HL-60 (cell line): ENCODE measurements at regions not wholly inside any gene's neighbourhood (a gene's known extent, or its start where the extent isn't known, plus 50 kb on each side); places are given as distances from the start of the nearest gene placed in this dataset.

Experiments used
- DNase-seq, 2 experiments: peaks; one replicate each; pipeline ENCODE4 v3.0.0-alpha.2; 2010 to 2020; ENCODE audit warnings: low read depth in 1 of 2, low spot score in 1 of 2
- H3K27ac ChIP-seq: fragments of 250-450 bp; sonication (Bioruptor Pico); replicated peaks from 2 replicates; pipeline ENCODE4 v1.5.1; 2020; ENCODE audit warnings: mild to moderate bottlenecking, moderate library complexity
- H3K27me3 ChIP-seq: fragments of 250-450 bp; sonication (Bioruptor Pico); 2 replicates; pipeline ENCODE4 v1.5.1; 2021; ENCODE audit warnings: mild to moderate bottlenecking, moderate library complexity; ENCODE audit not compliant: insufficient read depth, poor library complexity, severe bottlenecking
- H3K4me3 ChIP-seq: replicated peaks from 2 replicates; pipeline ENCODE4 v1.5.1; 2011; ENCODE audit warnings: mild to moderate bottlenecking, control low read depth, low read length; ENCODE audit not compliant: insufficient read depth
- CTCF ChIP-seq: IDR thresholded peaks from one replicate; pipeline ENCODE4 v1.5.1; 2011; ENCODE audit warnings: low read length, control low read depth, inconsistent platforms; ENCODE audit not compliant: insufficient read depth
- GABPA ChIP-seq: IDR thresholded peaks from 2 replicates; pipeline ENCODE4 v1.6.1; 2012; ENCODE audit warnings: low read depth
- POLR2AphosphoS5 ChIP-seq: IDR thresholded peaks from 2 replicates; pipeline ENCODE4 v1.6.1; 2012; ENCODE audit warnings: low read depth
- SPI1 ChIP-seq: IDR thresholded peaks from 2 replicates; pipeline ENCODE4 v1.6.1; 2012; ENCODE audit warnings: low read depth, mild to moderate bottlenecking, borderline replicate concordance
- TF ChIP-seq, protein P1 (sequence below): IDR thresholded peaks from 2 replicates; pipeline ENCODE4 v1.6.1; 2012; ENCODE audit warnings: low read depth; ENCODE audit not compliant: insufficient replicate concordance

GRCh38 chr18:70973626-70974025 is 684.8 kb downstream of the SOCS6 start:
- TF ChIP-seq SPI1 (no peak), POLR2AphosphoS5 (no peak), GABPA (no peak), CTCF (no peak)
- TF ChIP-seq, protein P1, sequence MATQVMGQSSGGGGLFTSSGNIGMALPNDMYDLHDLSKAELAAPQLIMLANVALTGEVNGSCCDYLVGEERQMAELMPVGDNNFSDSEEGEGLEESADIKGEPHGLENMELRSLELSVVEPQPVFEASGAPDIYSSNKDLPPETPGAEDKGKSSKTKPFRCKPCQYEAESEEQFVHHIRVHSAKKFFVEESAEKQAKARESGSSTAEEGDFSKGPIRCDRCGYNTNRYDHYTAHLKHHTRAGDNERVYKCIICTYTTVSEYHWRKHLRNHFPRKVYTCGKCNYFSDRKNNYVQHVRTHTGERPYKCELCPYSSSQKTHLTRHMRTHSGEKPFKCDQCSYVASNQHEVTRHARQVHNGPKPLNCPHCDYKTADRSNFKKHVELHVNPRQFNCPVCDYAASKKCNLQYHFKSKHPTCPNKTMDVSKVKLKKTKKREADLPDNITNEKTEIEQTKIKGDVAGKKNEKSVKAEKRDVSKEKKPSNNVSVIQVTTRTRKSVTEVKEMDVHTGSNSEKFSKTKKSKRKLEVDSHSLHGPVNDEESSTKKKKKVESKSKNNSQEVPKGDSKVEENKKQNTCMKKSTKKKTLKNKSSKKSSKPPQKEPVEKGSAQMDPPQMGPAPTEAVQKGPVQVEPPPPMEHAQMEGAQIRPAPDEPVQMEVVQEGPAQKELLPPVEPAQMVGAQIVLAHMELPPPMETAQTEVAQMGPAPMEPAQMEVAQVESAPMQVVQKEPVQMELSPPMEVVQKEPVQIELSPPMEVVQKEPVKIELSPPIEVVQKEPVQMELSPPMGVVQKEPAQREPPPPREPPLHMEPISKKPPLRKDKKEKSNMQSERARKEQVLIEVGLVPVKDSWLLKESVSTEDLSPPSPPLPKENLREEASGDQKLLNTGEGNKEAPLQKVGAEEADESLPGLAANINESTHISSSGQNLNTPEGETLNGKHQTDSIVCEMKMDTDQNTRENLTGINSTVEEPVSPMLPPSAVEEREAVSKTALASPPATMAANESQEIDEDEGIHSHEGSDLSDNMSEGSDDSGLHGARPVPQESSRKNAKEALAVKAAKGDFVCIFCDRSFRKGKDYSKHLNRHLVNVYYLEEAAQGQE: no peak
- no peak for DNase-seq
- Histone ChIP-seq H3K27me3 (no peaks in the 10 kb centered on the region), H3K27ac (no peak overlapping the region), H3K4me3 (no peak overlapping the region)

DNA sequence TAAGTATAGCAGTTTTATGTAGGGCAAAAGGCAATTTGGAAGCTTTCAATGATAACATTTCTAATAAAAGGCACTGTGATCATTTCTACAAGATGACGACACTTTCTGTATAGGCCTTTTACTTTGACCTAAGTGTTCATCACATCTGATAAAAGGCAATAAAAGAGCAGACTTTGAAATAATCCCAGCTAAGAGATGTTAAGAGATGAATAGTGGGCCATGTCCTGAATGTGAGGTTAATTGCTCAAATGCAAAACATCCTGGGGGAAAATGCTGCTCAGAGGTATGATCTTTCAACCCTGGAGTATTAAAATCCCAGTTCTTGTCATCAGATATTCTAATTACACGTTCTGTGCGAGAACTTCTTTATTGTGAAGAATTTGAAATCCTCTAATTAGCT is 677.6 kb downstream of the SOCS6 start:
- Histone ChIP-seq H3K27ac (no peak overlapping the region), H3K4me3 (no peak overlapping the region), H3K27me3 (no peaks in the 10 kb centered on the region)
- TF ChIP-seq SPI1: no peak
- TF ChIP-seq, protein P1: no peak
- TF ChIP-seq CTCF: no peak
- TF ChIP-seq GABPA: no peak
- TF ChIP-seq POLR2AphosphoS5: no peak
- DNase-seq: no peak

DNA sequence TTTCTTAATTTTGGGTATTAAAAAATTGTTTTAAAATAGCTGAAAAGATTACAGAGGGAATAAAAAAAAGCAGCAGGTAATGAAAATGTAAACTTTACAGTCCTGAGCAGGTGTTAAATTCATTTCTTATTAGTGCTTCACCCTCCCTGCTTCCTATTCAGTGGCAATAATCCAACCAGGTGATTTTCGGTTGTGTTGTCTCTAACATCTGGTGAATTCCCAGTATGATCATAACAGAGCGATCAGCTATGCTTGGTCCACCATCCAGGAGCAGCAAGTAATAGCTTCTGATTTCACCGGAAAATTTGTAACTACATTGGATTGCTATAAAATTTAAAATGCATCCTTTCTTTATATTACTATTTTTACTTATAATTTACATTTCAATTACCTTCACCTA is 673.1 kb downstream of the SOCS6 start:
- H3K27ac ChIP-seq: no peak overlapping the region
- no peaks in the 10 kb centered on the region for H3K27me3 ChIP-seq
- no peak for DNase-seq
- no peak overlapping the region for H3K4me3 ChIP-seq
- TF ChIP-seq, protein P1: no peak
- no peak for TF ChIP-seq GABPA
- no peak for TF ChIP-seq CTCF
- TF ChIP-seq POLR2AphosphoS5: no peak
- TF ChIP-seq SPI1: no peak
